H1 (cell line): ENCODE measurements at regions not wholly inside any gene's neighbourhood (a gene's known extent, or its start where the extent isn't known, plus 50 kb on each side); places are given as distances from the start of the nearest gene placed in this dataset.

Experiments used
- CTCF ChIA-PET: fragments of 300-600 bp; sonication (Branson Sonifier 250); formaldehyde crosslinking; loops from one replicate; lab custom pipeline; 2021; ENCODE audit not compliant: partially characterized antibody; lab: Charles Lee
- POLR2A ChIA-PET: fragments of 300-600 bp; sonication (Branson Sonifier 250); formaldehyde crosslinking; loops from one replicate; lab custom pipeline; 2021; ENCODE audit warnings: inconsistent platforms; ENCODE audit not compliant: partially characterized antibody; lab: Charles Lee
- DNase-seq, 2 experiments: peaks; one replicate each; pipeline versions ENCODE4 v3.0.0 to v3.0.0-alpha.2; 2010 to 2022; ENCODE audit warnings: low spot score in 2 of 2, low read depth in 1 of 2, mixed read lengths in 1 of 2
- FAIRE-seq: peaks from 2 replicates; lab custom pipeline; 2011; peaks lifted over from hg19 to GRCh38; lab: Jason Lieb, UNC
- H2AFZ ChIP-seq: 2 replicates; pipeline ENCODE4 v1.8.1; 2012; ENCODE audit warnings: low read length, inconsistent platforms
- H2AK5ac ChIP-seq: 2 replicates; pipeline ENCODE4 v1.6.1; 2013; ENCODE audit warnings: low read depth, low read length
- H2BK120ac ChIP-seq: replicated peaks from 2 replicates; pipeline ENCODE3; 2013; ENCODE audit warnings: low read depth, low read length, inconsistent platforms
- H2BK12ac ChIP-seq: 2 replicates; pipeline ENCODE4 v1.6.1; 2013; ENCODE audit warnings: low read depth, low read length
- H2BK15ac ChIP-seq: 2 replicates; pipeline ENCODE4 v1.6.1; 2013; ENCODE audit warnings: low read length
- H2BK20ac ChIP-seq: 2 replicates; pipeline ENCODE4 v1.6.1; 2013; ENCODE audit warnings: low read length
- H2BK5ac ChIP-seq: 2 replicates; pipeline ENCODE4 v1.6.1; 2013; ENCODE audit warnings: low read depth, low read length
- H3K14ac ChIP-seq: 2 replicates; pipeline ENCODE4 v1.6.1; 2013; ENCODE audit warnings: inconsistent platforms; ENCODE audit not compliant: insufficient read length
- H3K18ac ChIP-seq: 2 replicates; pipeline ENCODE4 v1.6.1; 2013; ENCODE audit warnings: low read length; ENCODE audit errors: extremely low read depth
- H3K23ac ChIP-seq: 2 replicates; pipeline ENCODE4 v1.6.1; 2013; ENCODE audit warnings: inconsistent platforms; ENCODE audit not compliant: insufficient read length
- H3K23me2 ChIP-seq: 2 replicates; pipeline ENCODE4 v1.6.1; 2013; ENCODE audit warnings: low read depth, low read length
- H3K27ac ChIP-seq: 2 replicates; pipeline ENCODE4 v1.6.1; 2011; ENCODE audit warnings: low read depth, low read length, inconsistent platforms
- H3K27me3 ChIP-seq, 4 experiments: replicated peaks in 1 of 4; 1 replicate in 1 of 4; 2 replicates in 3 of 4; pipeline versions ENCODE4 v1.6.1 to v1.8.1; 2011 to 2013; ENCODE audit warnings: low read length in 3 of 4, mild to moderate bottlenecking in 3 of 4, inconsistent platforms in 2 of 4, mixed read lengths in 2 of 4, moderate library complexity in 1 of 4; ENCODE audit not compliant: control insufficient read depth in 3 of 4, insufficient read depth in 3 of 4; ENCODE audit errors: extremely low read depth in 1 of 4
- H3K36me3 ChIP-seq, 4 experiments: 2 replicates each; pipeline versions ENCODE4 v1.6.1 to v1.8.1; 2011 to 2013; ENCODE audit warnings: mild to moderate bottlenecking in 4 of 4, low read length in 3 of 4, moderate library complexity in 2 of 4, control low read depth in 1 of 4, inconsistent platforms in 1 of 4; ENCODE audit not compliant: insufficient read depth in 4 of 4, control insufficient read depth in 2 of 4
- H3K4ac ChIP-seq: replicated peaks from 2 replicates; pipeline ENCODE3; 2013; ENCODE audit warnings: low read length, low read depth, mixed read lengths, inconsistent platforms; ENCODE audit not compliant: insufficient read length
- H3K4me1 ChIP-seq, 4 experiments: replicated peaks in 1 of 4; 1 replicate in 1 of 4; 2 replicates in 3 of 4; pipeline versions ENCODE4 v1.6.1 to v1.8.1; 2011 to 2013; ENCODE audit warnings: low read length in 3 of 4, inconsistent platforms in 2 of 4, mixed read lengths in 1 of 4; ENCODE audit not compliant: insufficient read depth in 4 of 4, control insufficient read depth in 3 of 4
- H3K4me2 ChIP-seq, 2 experiments: 2 replicates each; pipeline versions ENCODE4 v1.6.1 to v1.8.1; 2011 to 2013; ENCODE audit warnings: low read depth in 2 of 2, low read length in 2 of 2, control low read depth in 1 of 2, inconsistent platforms in 1 of 2, mild to moderate bottlenecking in 1 of 2; ENCODE audit not compliant: insufficient read depth in 1 of 2
- H3K4me3 ChIP-seq, 4 experiments: fragments of 200-600, 300-600 bp in 1 of 4; sonication (generic), shearing (Covaris generic), sonication (Bioruptor Twin) in 1 of 4; 2 replicates each; pipeline versions ENCODE4 v1.5.1 to v1.8.1; 2011 to 2016; ENCODE audit warnings: low read length in 4 of 4, low read depth in 3 of 4, control low read depth in 2 of 4, inconsistent platforms in 2 of 4, mild to moderate bottlenecking in 2 of 4, mixed read lengths in 1 of 4, moderate library complexity in 1 of 4; ENCODE audit not compliant: insufficient read depth in 2 of 4; ENCODE audit errors: extremely low read depth in 1 of 4
- H3K56ac ChIP-seq: replicated peaks from 2 replicates; pipeline ENCODE3; 2013; ENCODE audit warnings: low read depth, mild to moderate bottlenecking, mixed read lengths, low read length, inconsistent platforms; ENCODE audit not compliant: insufficient read length
- H3K79me1 ChIP-seq: 2 replicates; pipeline ENCODE4 v1.6.1; 2013; ENCODE audit warnings: low read depth, low read length, control low read depth
- H3K79me2 ChIP-seq, 2 experiments: 2 replicates each; pipeline versions ENCODE4 v1.6.1 to v1.8.1; 2012 to 2013; ENCODE audit warnings: low read length in 2 of 2, mild to moderate bottlenecking in 2 of 2, inconsistent platforms in 1 of 2; ENCODE audit not compliant: insufficient read depth in 2 of 2, control insufficient read depth in 1 of 2
- H3K9ac ChIP-seq, 4 experiments: replicated peaks in 1 of 4; 1 replicate in 1 of 4; 2 replicates in 3 of 4; pipeline versions ENCODE4 v1.6.1 to v1.8.1; 2011 to 2013; ENCODE audit warnings: low read depth in 3 of 4, low read length in 3 of 4, control low read depth in 2 of 4, mild to moderate bottlenecking in 2 of 4, moderate library complexity in 2 of 4, inconsistent platforms in 1 of 4; ENCODE audit errors: extremely low read depth in 1 of 4
- H3K9me3 ChIP-seq, 2 experiments: 2 replicates each; pipeline versions ENCODE4 v1.6.1 to v1.8.1; 2012 to 2013; ENCODE audit warnings: mild to moderate bottlenecking in 2 of 2, moderate library complexity in 2 of 2, control low read depth in 1 of 2, inconsistent platforms in 1 of 2, low read depth in 1 of 2, low read length in 1 of 2, mixed read lengths in 1 of 2; ENCODE audit not compliant: insufficient read depth in 2 of 2
- H4K20me1 ChIP-seq, 2 experiments: replicated peaks in 1 of 2; 2 replicates each; pipeline versions ENCODE3 to v1.8.1; 2011 to 2013; ENCODE audit warnings: inconsistent platforms in 2 of 2, low read length in 2 of 2, mild to moderate bottlenecking in 1 of 2; ENCODE audit not compliant: insufficient read depth in 2 of 2, control insufficient read depth in 1 of 2
- H4K5ac ChIP-seq: 2 replicates; pipeline ENCODE4 v1.6.1; 2013; ENCODE audit warnings: low read length, low read depth, mixed read lengths, inconsistent platforms; ENCODE audit not compliant: insufficient read length
- H4K8ac ChIP-seq: 2 replicates; pipeline ENCODE4 v1.8.0; 2013; ENCODE audit warnings: mild to moderate bottlenecking, moderate library complexity, low read length, inconsistent platforms; ENCODE audit not compliant: insufficient read depth; ENCODE audit errors: extremely low read depth
- H4K91ac ChIP-seq: replicated peaks from 2 replicates; pipeline ENCODE3; 2013; ENCODE audit warnings: low read length, mixed read lengths, inconsistent platforms; ENCODE audit not compliant: insufficient read length
- CBX5 ChIP-seq: fragments of 300-800, 300-1000 bp; sonication (generic); IDR thresholded peaks from 2 replicates; pipeline ENCODE4 v1.7.1; 2016; ENCODE audit warnings: antibody characterized with exemption, low read length, low read depth
- CREB1 ChIP-seq: IDR thresholded peaks from 2 replicates; pipeline ENCODE4 v1.6.1; 2012; ENCODE audit warnings: inconsistent platforms
- EP300 ChIP-seq, 2 experiments: IDR thresholded peaks; 1 replicate in 1 of 2; 2 replicates in 1 of 2; pipeline ENCODE4 v1.6.1; 2011 to 2012; ENCODE audit warnings: low read depth in 2 of 2, low read length in 2 of 2, mild to moderate bottlenecking in 2 of 2, borderline replicate concordance in 1 of 2, inconsistent platforms in 1 of 2, moderate library complexity in 1 of 2
- JUN ChIP-seq: IDR thresholded peaks from 2 replicates; pipeline ENCODE4 v1.6.1; 2011; ENCODE audit warnings: low read depth, mild to moderate bottlenecking, improper control_type of control experiment, low read length
- SP2 ChIP-seq: IDR thresholded peaks from 2 replicates; pipeline ENCODE4 v1.6.1; 2012; ENCODE audit warnings: mild to moderate bottlenecking, low read length, inconsistent platforms
- SRF ChIP-seq: IDR thresholded peaks from 2 replicates; pipeline ENCODE4 v1.6.1; 2011; ENCODE audit warnings: mild to moderate bottlenecking, low read depth, low read length, moderate library complexity
- TBP ChIP-seq: IDR thresholded peaks from 2 replicates; pipeline ENCODE4 v1.6.1; 2011; ENCODE audit warnings: low read depth, low read length, improper control_type of control experiment
- WGBS, 2 experiments: shearing (Covaris generic) in 1 of 2; methylation state at CpG; one replicate each; pipeline versions ENCODE4 v1.1.6 to v1.1.7; 2013 to 2015; ENCODE audit warnings: low lambda C conversion rate in 2 of 2, mixed read lengths in 2 of 2, inconsistent platforms in 1 of 2, low coverage in 1 of 2, missing lambda C conversion rate in 1 of 2; ENCODE audit not compliant: insufficient replicate concordance in 2 of 2, insufficient coverage in 1 of 2, insufficient read length in 1 of 2; ENCODE audit errors: extremely low coverage in 1 of 2, missing lambda C conversion rate in 1 of 2; 5-methylcytosine and 5-hydroxymethylcytosine counted together
- TF ChIP-seq, protein P1 (sequence below): IDR thresholded peaks from 2 replicates; pipeline ENCODE4 v1.6.1; 2011; ENCODE audit warnings: low read depth, mild to moderate bottlenecking, low read length; ENCODE audit not compliant: insufficient read depth

GRCh38 chr7:10257438-10257837, 716.2 kb upstream of the PHF14 start:
- H3K4me1 ChIP-seq, result no peaks in the 10 kb centered on the region
- H3K79me2 ChIP-seq, result no peaks in the 10 kb centered on the region
- H4K5ac ChIP-seq, result no peak overlapping the region
- H3K4ac ChIP-seq, result no peak overlapping the region
- DNase-seq (no peak), FAIRE-seq (no peak)
- H3K4me2 ChIP-seq, result no peak overlapping the region
- no peak overlapping the region for H3K18ac ChIP-seq
- H3K27me3 ChIP-seq, result no peaks in the 10 kb centered on the region
- no peak overlapping the region for H3K27ac ChIP-seq
- no peak overlapping the region for H3K14ac ChIP-seq
- ChIA-PET POLR2A (no interaction called here), CTCF (no interaction called here)
- H4K20me1 ChIP-seq, result no peaks in the 10 kb centered on the region
- no peaks in the 10 kb centered on the region for H3K9me3 ChIP-seq
- no peak overlapping the region for H4K8ac ChIP-seq
- H2BK120ac ChIP-seq, result no peak overlapping the region
- H3K23ac ChIP-seq, result no peak overlapping the region
- no peak overlapping the region for H3K9ac ChIP-seq
- no peak overlapping the region for H3K56ac ChIP-seq
- H3K36me3 ChIP-seq, result no peaks in the 10 kb centered on the region
- no peak overlapping the region for H4K91ac ChIP-seq
- H2BK20ac ChIP-seq, result no peak overlapping the region
- WGBS, 2 experiments, result 93% methylated on average over 5 of the region's 5 CpGs; no CpG with 5 or more reads in 1 of the 2 experiments
- H2AK5ac ChIP-seq, result no peak overlapping the region
- no peak overlapping the region for H2AFZ ChIP-seq
- H3K79me1 ChIP-seq, result no peaks in the 10 kb centered on the region
- no peaks in the 10 kb centered on the region for H3K23me2 ChIP-seq
- no peak overlapping the region for H2BK5ac ChIP-seq
- no peak overlapping the region for H3K4me3 ChIP-seq
- H2BK15ac ChIP-seq, result no peak overlapping the region
- no peak overlapping the region for H2BK12ac ChIP-seq
- TF ChIP-seq SP2 (no peak), EP300 (IDR thresholded peaks at IDR 0.05; ENCODE audit: borderline replicate concordance in 1 of 2, low read depth in 2 of 2, low read length in 2 of 2) (no peak), CBX5 (no peak), JUN (no peak), TBP (no peak), CREB1 (no peak), SRF (no peak)
- TF ChIP-seq, protein P1, sequence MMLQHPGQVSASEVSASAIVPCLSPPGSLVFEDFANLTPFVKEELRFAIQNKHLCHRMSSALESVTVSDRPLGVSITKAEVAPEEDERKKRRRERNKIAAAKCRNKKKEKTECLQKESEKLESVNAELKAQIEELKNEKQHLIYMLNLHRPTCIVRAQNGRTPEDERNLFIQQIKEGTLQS, result no peak
